HG02678 (cell line): ENCODE measurements at regions not wholly inside any gene's neighbourhood (a gene's known extent, or its start where the extent isn't known, plus 50 kb on each side); places are given as distances from the start of the nearest gene placed in this dataset.

ENCODE experiments used
- ATAC-seq: cut with Tn5 transposase; IDR thresholded peaks from one replicate; pipeline ENCODE4 v1.9.1; 2021; ENCODE audit warnings: mild to moderate bottlenecking, moderate library complexity; ENCODE audit not compliant: unreplicated experiment

DNA sequence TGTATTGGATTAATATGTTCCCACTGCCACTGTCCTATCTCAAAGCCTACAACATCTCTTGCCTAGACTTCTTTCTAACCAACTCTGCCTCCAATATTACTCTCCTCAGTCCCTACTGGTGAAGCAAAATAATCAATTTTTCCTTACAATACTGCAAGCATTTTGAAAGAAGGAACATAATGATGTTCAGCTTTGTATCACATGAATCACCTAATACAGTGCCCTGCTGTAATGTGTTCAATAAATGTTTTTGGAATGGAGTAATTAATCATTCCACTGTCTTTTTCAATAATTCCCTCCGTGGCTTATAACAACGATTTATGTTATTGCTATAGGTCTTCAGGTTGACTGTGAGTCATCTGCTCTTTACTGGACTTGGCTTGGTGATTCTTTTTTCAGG lies 356.4 kb downstream of the TDRD15 start:
- ATAC-seq, result no peak

DNA sequence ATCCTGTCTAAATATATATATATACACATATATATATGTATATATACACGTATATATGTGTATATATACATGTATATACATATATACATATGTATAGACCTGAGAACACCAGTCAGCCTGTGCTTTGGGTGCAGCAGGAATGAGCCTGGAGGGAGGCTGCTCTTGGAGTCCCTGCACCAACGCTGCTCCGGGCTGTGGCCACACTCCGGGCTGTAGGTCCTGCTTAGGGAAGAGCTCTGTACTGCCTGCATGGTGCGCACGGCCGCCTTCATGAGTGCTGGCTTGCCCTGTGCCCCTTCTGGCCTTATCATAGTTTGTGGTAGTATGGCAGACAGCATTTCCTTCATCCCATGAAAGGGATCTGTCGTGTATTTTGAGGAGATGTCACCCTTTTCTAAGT lies 360.9 kb downstream of the TDRD15 start:
- ATAC-seq, result no peak

- ATAC-seq, result no peak
These were observed 362.7 kb downstream of the TDRD15 start for GRCh38 chr2:21486445-21486844.

DNA sequence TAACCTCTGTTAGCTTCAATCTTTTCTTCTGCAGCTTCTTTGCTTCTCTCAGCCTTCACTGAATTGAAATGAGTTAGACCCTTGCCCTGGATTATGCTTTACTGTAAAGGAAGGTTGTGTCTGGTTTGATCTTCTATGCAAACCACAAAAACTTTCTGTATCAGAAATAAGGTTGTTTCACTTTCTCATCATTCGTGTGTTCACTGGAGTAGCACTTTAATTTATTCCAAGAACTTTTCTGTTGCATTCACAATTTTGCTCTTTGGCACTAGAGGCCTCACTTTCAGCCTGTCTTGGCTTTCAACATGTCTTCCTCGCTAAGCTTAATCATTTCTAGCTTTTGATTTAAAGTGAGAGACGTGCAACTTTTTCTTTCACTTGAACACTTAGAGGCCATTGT lies 365.3 kb downstream of the TDRD15 start:
- no peak for ATAC-seq

GRCh38 chr2:21498016-21498415 lies 374.2 kb downstream of the TDRD15 start:
- no peak for ATAC-seq

DNA sequence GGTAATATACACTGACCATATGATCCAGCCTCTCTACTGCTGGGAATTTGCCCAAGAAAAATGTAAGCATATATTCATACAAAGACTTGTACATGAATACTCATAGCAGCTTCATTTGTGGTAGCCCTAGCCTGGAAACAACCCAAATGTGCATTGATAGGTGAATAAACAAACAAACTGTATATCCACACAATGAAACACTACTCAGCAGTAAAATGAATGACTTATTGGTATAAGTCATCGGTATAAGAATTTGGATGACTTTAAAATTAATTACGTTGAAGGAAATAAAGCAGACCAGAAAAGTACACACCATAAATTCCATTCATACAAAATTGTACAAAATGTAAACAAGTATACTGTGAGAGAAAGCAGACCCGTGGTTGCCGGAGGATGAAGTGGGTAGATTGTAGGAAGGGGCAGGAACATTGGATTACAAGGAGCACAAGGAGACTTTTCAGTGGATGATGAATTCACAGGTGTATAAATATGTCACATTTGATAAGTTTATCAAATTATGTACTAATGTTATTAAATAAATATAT lies 376.7 kb downstream of the TDRD15 start:
- no peak for ATAC-seq

DNA sequence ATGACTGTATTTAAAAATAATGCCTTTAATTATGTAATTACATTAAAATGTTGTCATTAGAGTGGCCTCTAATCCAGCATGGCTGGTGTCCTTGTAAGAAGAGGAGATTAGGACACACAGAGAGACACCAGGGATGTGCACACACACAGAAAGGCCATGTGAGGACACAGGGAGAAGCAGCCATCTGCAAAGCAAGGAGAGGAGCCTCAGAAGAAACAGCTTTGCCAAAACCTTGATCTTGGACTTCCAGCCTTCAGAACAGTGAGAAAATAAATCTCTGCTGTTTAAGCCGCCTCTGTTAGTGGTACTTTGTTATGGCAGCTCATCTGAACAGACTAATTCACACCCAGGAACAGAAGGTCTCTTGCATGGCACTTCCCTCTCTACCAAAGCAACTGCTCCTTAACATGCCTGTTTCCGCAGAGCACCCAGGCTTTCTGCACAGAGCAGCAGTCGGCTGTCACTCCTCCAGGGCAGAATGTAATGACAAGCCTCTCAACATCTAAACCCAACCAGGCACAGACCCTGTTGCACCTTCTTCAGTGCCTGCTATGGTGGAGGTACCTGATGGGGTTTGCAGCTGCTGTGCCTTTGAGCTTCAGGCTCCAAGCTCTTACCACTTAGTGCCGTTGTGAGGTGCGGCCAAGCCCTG lies 377.7 kb downstream of the TDRD15 start:
- no peak for ATAC-seq

- ATAC-seq, result no peak
These were observed 392.1 kb downstream of the TDRD15 start for GRCh38 chr2:21515903-21516302.

DNA sequence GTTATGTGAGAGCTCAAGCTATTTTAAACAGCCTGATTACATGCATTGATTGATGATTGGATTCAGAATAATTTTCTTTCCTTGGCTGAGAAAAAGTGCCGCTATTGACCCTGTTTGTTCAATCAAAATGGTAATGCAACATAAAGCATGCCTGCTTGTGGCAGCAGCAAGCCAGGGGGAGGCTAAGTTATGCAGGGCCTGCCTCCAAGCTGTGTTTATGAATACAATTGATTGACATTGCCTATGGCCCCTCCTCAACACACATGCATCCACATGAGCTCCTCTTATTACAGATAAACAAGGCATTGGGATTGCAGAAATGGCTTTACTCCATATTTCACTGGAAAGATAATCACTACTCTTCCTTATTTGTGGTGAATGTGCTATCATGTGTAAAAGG lies 395.6 kb downstream of the TDRD15 start:
- ATAC-seq, result no peak

- no peak for ATAC-seq
These were observed 396.1 kb downstream of the TDRD15 start for GRCh38 chr2:21519821-21520220.

DNA sequence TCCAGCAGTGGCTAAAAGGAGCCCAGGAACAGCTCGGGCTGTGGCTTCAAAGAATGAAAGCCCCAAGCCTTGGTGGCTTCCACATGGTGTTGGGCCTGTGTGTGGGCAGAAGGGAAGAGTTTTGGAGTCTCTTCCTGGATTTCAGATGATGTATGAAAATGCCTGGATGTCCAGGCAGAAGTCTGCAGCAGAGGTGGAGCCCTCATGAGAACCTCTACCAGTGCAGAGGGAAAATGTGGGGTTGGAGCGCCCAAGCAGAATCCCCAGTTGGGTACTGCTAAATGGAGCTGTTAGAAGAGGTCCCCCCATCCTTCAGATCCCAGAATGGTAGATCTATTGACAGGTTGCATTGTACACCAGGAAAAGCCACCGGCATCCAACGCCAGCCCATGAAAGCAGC lies 412.1 kb downstream of the TDRD15 start:
- no peak for ATAC-seq

DNA sequence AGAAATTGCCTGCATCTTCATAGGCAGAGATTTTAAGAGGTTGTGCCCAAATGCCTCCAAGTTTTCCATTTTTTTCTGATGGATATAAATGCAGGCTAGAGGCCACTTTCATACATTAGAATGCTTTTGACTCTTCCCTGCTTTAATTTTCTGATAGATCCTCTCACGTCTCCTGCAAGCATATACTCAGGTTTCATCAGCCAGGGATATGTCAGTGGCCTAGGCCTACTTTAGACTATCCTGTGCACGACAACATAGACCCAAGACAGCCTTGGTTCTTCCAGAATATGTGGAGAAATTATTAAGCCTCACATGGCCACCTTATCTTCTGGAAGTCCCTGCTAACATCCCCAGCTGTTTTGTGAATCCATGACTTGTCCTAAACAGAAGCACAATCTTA lies 415.9 kb downstream of the TDRD15 start:
- ATAC-seq, result no peak

GRCh38 chr2:21543630-21544029 lies 419.9 kb downstream of the TDRD15 start:
- ATAC-seq, result no peak

DNA sequence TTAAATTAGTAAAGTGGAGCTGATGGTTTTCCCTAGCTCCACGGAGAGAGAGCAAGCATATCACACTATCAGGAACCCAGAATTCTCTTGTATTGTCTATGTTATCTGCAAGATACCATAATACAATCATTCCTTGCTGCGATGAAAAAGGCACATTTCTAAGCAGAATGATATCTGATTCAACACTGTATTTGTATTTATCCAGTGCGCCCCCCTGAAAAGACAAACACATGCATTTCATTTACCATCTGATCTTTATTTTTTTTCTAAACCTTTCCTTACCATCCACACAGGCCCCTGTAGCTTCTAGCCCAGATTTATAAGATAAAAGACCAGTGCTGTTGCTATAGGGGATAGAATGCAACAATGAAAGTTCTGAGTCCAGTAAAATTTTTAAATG lies 420.6 kb downstream of the TDRD15 start:
- no peak for ATAC-seq

- ATAC-seq, result no peak
These were observed 429.2 kb downstream of the TDRD15 start for GRCh38 chr2:21552981-21553380.

DNA sequence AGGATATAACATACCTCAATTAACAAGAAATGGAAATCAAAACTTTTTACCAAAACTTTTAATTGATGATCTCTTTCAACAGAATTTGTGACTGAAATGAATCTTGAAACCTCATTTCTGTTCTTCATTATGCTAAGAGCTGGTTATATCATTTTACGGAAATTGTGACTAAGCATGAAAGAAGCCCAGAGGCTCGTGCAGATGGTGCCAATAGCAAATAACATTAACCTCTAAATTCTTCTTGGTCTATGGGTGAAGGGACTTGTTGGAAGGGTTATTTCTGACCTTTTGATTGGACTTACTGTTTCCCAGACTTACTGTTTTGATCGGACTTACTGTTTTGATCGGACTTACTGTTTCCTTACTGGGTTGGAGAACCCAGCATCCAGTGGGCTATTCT lies 435.6 kb downstream of the TDRD15 start:
- no peak for ATAC-seq

GRCh38 chr2:21561965-21562364 lies 438.2 kb downstream of the TDRD15 start:
- ATAC-seq, result no peak

- ATAC-seq, result no peak
These were observed 443.6 kb downstream of the TDRD15 start for GRCh38 chr2:21567395-21567794.

DNA sequence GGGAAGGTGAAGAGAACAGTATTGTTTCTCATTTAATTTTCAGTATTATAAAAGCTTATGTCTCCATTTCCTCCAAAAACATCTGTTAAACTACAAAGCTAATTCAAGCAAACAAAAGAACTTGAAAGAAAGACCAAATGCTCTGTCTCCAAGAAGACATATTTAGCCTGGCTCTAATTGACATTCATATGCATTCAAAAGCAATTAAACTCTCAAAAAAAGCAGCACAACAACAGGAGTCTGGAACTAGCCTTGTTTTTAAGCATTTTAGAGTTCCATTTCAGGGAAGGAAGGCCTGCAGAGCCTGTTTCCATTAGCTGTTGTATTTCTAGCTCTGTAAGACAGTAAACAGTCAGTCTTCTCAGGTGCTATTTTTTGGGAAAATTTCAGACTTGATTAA lies 447.9 kb downstream of the TDRD15 start:
- no peak for ATAC-seq

DNA sequence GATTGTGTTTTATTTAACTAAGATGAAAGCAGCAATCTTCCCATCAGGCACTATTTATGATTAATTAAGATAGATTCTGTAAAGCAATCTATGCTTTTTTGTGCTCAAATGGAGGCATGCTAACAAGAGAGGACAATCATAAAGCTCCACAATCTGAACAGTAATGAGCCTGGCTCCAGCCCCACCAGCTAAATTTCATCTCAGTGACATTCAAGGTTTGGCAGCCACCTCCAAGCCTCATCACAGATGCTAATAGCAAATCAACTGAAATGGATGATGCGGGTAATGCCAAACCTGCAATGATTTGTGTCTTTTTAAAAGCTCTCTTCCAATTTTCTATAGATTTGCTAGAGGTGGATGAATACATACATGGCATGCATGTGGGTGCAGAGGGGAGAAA lies 456.6 kb downstream of the TDRD15 start:
- ATAC-seq, result no peak

GRCh38 chr2:21585881-21586280 lies 462.1 kb downstream of the TDRD15 start:
- no peak for ATAC-seq

GRCh38 chr2:21590026-21590690 lies 466.4 kb downstream of the TDRD15 start:
- ATAC-seq, result no peak

DNA sequence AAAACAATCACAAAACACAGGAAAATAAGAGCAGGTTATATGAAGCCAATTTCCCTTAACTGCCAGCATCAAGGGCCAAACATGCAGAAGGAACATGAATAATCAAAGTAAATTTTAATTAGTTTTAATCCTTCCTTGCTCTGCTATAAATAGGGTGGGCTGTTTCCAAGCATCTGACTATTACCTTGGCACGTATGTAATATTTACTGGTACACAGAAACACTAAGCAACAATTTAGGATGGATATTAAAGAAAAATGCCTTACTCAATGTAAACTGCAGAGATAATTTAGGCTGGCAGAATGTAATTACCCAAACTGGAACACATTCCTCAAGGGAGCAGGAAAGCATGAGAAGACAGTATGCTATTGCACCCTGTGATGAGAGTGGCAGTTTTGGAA lies 468.2 kb downstream of the TDRD15 start:
- no peak for ATAC-seq
